ENCODE measurements at regions not wholly inside any gene's neighbourhood (a gene's known extent, or its start where the extent isn't known, plus 50 kb on each side); places are given as distances from the start of the nearest gene placed in this dataset.

DNA sequence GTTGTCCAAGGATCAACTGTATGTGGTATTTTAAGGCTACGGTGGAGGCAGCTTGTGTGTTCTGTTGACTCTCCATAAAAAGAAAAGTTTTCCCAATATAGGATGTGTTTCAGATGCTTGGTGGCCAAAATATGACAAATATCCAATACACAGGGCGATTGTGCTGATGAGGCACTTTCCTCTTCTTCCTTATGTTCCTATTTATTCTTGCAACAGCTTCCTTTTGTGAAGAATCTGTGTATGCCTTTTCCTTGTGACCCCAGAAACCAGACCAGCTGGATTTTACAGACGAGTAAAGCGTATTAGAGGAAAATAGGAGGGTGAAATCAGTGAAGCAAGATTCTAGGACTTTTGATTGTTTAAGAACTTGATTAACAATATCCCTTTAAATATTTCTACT lies 452.0 kb downstream of the DMAC1 start:
- TF ChIP-seq ZNF426 (tag by site-specific recombination; IDR thresholded peaks at IDR 0.05) = no peak
- TF ChIP-seq ZNF548 (tag by site-specific recombination; IDR thresholded peaks at IDR 0.05) = no peak
- no peak for TF ChIP-seq ZNF248 (tag by site-specific recombination; IDR thresholded peaks at IDR 0.05)
- TF ChIP-seq, protein P1, sequence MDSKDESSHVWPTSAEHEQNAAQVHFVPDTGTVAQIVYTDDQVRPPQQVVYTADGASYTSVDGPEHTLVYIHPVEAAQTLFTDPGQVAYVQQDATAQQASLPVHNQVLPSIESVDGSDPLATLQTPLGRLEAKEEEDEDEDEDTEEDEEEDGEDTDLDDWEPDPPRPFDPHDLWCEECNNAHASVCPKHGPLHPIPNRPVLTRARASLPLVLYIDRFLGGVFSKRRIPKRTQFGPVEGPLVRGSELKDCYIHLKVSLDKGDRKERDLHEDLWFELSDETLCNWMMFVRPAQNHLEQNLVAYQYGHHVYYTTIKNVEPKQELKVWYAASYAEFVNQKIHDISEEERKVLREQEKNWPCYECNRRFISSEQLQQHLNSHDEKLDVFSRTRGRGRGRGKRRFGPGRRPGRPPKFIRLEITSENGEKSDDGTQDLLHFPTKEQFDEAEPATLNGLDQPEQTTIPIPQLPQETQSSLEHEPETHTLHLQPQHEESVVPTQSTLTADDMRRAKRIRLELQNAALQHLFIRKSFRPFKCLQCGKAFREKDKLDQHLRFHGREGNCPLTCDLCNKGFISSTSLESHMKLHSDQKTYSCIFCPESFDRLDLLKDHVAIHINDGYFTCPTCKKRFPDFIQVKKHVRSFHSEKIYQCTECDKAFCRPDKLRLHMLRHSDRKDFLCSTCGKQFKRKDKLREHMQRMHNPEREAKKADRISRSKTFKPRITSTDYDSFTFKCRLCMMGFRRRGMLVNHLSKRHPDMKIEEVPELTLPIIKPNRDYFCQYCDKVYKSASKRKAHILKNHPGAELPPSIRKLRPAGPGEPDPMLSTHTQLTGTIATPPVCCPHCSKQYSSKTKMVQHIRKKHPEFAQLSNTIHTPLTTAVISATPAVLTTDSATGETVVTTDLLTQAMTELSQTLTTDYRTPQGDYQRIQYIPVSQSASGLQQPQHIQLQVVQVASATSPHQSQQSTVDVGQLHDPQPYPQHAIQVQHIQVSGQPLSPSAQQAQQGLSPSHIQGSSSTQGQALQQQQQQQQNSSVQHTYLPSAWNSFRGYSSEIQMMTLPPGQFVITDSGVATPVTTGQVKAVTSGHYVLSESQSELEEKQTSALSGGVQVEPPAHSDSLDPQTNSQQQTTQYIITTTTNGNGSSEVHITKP (tag by site-specific recombination; IDR thresholded peaks at IDR 0.05) = no peak

Data from HEK293 (cell line).